Esophagus muscularis mucosa (tissue), 4 donors: ENCODE measurements at regions not wholly inside any gene's neighbourhood (a gene's known extent, or its start where the extent isn't known, plus 50 kb on each side); places are given as distances from the start of the nearest gene placed in this dataset.

ENCODE experiments used
- DNase-seq: peaks from one replicate; pipeline ENCODE4 v3.0.0-alpha.2; 2017; ENCODE audit errors: extremely low spot score
- H3K27ac ChIP-seq, 4 donors: fragments of 200-600 bp; sonication (generic); replicated peaks in 1 of 4; 1 replicate in 3 of 4; 2 replicates in 1 of 4; pipeline ENCODE4 v1.5.1; 2016 to 2019; ENCODE audit warnings: mild to moderate bottlenecking in 1 of 4
- H3K27me3 ChIP-seq, 4 donors: fragments of 200-600 bp; sonication (generic); one replicate each; pipeline versions ENCODE4 v1.5.1 to v1.6.0; 2016 to 2019
- H3K36me3 ChIP-seq, 4 donors: fragments of 200-600 bp; sonication (generic); one replicate each; pipeline ENCODE4 v1.5.1; 2016 to 2019
- H3K4me1 ChIP-seq, 4 donors: fragments of 200-600 bp; sonication (generic); one replicate each; pipeline ENCODE4 v1.5.1; 2016 to 2019
- H3K4me3 ChIP-seq, 4 donors: fragments of 200-600 bp; sonication (generic); 1 replicate in 2 of 4; 2 replicates in 2 of 4; pipeline ENCODE4 v1.5.1; 2016 to 2019; ENCODE audit warnings: mild to moderate bottlenecking in 4 of 4, moderate library complexity in 1 of 4
- H3K9me3 ChIP-seq, 4 donors: fragments of 200-600 bp; sonication (generic); 1 replicate in 3 of 4; 2 replicates in 1 of 4; pipeline ENCODE4 v1.5.1; 2016 to 2019
- CTCF ChIP-seq, 3 experiments: fragments of 200-600 bp in 2 of 3; fragments of 450-650 bp in 1 of 3; sonication (generic) in 2 of 3; IDR thresholded peaks; one replicate each; pipeline ENCODE4 v1.5.1; 2017 to 2019; ENCODE audit warnings: antibody characterized with exemption in 3 of 3, mild to moderate bottlenecking in 2 of 3, moderate library complexity in 1 of 3
- EP300 ChIP-seq: sonication (generic); formaldehyde crosslinking; IDR thresholded peaks from one replicate; pipeline ENCODE4 v1.6.1; 2017; ENCODE audit warnings: antibody characterized with exemption
- POLR2A ChIP-seq: fragments of 450-650 bp; IDR thresholded peaks from one replicate; pipeline ENCODE4 v1.6.1; 2017; ENCODE audit warnings: antibody characterized with exemption, moderate library complexity, mild to moderate bottlenecking, low read depth
- POLR2AphosphoS5 ChIP-seq, 2 donors: sonication (generic); formaldehyde crosslinking; IDR thresholded peaks; one replicate each; pipeline ENCODE4 v1.6.1; 2017; ENCODE audit warnings: antibody characterized with exemption in 2 of 2
- WGBS: methylation state at CpG from one replicate; pipeline ENCODE4 v1.1.5; 2018; 5-methylcytosine and 5-hydroxymethylcytosine counted together
- intact Hi-C: fragments of 100-400 bp; cut with DNase I; formaldehyde crosslinking; loops from one replicate; pipeline ENCODE4 v1.15.1; 2023

- Histone ChIP-seq H3K4me3 (no peak overlapping the region), H3K36me3 (no peaks in the 10 kb centered on the region), H3K27me3 (no peaks in the 10 kb centered on the region), H3K9me3 (no peaks in the 10 kb centered on the region), H3K4me1 (no peaks in the 10 kb centered on the region), H3K27ac (no peak overlapping the region)
- WGBS: 85% methylated on average over 4 of the region's 4 CpGs
- intact Hi-C loops: no loop called here
- TF ChIP-seq EP300: no peak
- no peak for TF ChIP-seq POLR2AphosphoS5 (IDR thresholded peaks at IDR 0.05)
- TF ChIP-seq CTCF (IDR thresholded peaks at IDR 0.05): no peak
- TF ChIP-seq POLR2A: no peak
- no peak for DNase-seq
Observed at GRCh38 chr1:67898033-67898726, 64.9 kb upstream of the GNG12 start.

GRCh38 chr1:67897270-67897949 lies 64.1 kb upstream of the GNG12 start:
- TF ChIP-seq CTCF (IDR thresholded peaks at IDR 0.05) (no peak), POLR2AphosphoS5 (IDR thresholded peaks at IDR 0.05) (no peak), EP300 (no peak), POLR2A (no peak)
- no peak for DNase-seq
- 60% methylated on average over 9 of the region's 9 CpGs for WGBS
- Histone ChIP-seq H3K36me3 (no peaks in the 10 kb centered on the region), H3K4me1 (no peaks in the 10 kb centered on the region), H3K27ac (no peak overlapping the region), H3K27me3 (no peaks in the 10 kb centered on the region), H3K9me3 (no peaks in the 10 kb centered on the region), H3K4me3 (no peak overlapping the region)
- intact Hi-C loops: no loop called here

- Histone ChIP-seq H3K9me3 (no peaks in the 10 kb centered on the region), H3K36me3 (no peaks in the 10 kb centered on the region), H3K27ac (no peak overlapping the region), H3K27me3 (no peaks in the 10 kb centered on the region), H3K4me1 (no peaks in the 10 kb centered on the region), H3K4me3 (no peak overlapping the region)
- DNase-seq: no peak
- TF ChIP-seq POLR2AphosphoS5 (IDR thresholded peaks at IDR 0.05) (no peak), POLR2A (no peak), CTCF (IDR thresholded peaks at IDR 0.05) (no peak), EP300 (no peak)
- intact Hi-C loops: no loop called here
- WGBS: 92% methylated on average over 6 of the region's 6 CpGs
Observed at GRCh38 chr1:67896826-67897225, 63.6 kb upstream of the GNG12 start.

- no peaks in the 10 kb centered on the region for H3K27me3 ChIP-seq
- no peak overlapping the region for H3K4me3 ChIP-seq
- DNase-seq: no peak
- TF ChIP-seq EP300: no peak
- TF ChIP-seq POLR2A: no peak
- no peak for TF ChIP-seq CTCF (IDR thresholded peaks at IDR 0.05)
- WGBS: 95% methylated on average over 4 of the region's 4 CpGs
- H3K9me3 ChIP-seq: no peaks in the 10 kb centered on the region
- H3K27ac ChIP-seq: no peak overlapping the region
- no peaks in the 10 kb centered on the region for H3K36me3 ChIP-seq
- peaks cover 0 to 2% (median under 1%) of the 10 kb centered on the region in 4 donors for H3K4me1 ChIP-seq
- intact Hi-C loops: no loop called here
Observed at GRCh38 chr1:67894981-67895735, 61.9 kb upstream of the GNG12 start.
